ENCODE measurements at regions not wholly inside any gene's neighbourhood (a gene's known extent, or its start where the extent isn't known, plus 50 kb on each side); places are given as distances from the start of the nearest gene placed in this dataset.
A peak's percentile ranks its signal among the peaks of the same experiment; 100 is the strongest.

DNA sequence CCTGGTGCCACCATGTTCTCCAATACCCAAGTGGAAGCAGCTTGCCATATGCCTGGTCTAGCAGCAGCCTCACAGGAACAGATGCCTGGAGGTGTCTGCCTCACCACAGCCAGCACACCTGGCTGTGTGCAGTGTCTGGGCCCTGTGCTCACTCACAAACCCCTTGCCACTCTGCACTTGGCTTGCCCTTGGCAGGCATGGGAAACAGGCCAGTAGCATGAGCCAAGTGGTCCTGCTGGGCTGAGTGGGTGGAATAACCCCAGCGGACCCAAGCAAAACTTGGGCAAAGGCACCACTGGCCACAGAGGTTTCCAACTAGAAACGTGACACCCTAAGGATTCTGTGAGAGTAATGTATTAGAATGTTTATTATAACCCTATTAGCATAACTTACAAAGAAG lies 600.5 kb upstream of the GJE1 start:
- intact Hi-C loops (cut with DNase I): no loop called here
- Histone ChIP-seq H3K27ac (no peak overlapping the region), H3K9me3 (peaks cover 0 to 8% (median 0%) of the 10 kb centered on the region in 12 donors), H3K36me3 (no peaks in the 10 kb centered on the region), H3K4me1 (no peaks in the 10 kb centered on the region), H3K4me3 (no peak overlapping the region), H3K27me3 (no peaks in the 10 kb centered on the region)
- no peak for TF ChIP-seq POLR2A (IDR thresholded peaks at IDR 0.05)
- no peak for TF ChIP-seq CTCF (IDR thresholded peaks at IDR 0.05)
- DNase-seq (peak in 1 of 5 donors; percentile 12), ATAC-seq (peak in 2 of 4 donors; percentile 47 to 69)
- WGBS, 4 donors: 59 to 82% (median 78%) methylated on average over 2 of the region's 2 CpGs

DNA sequence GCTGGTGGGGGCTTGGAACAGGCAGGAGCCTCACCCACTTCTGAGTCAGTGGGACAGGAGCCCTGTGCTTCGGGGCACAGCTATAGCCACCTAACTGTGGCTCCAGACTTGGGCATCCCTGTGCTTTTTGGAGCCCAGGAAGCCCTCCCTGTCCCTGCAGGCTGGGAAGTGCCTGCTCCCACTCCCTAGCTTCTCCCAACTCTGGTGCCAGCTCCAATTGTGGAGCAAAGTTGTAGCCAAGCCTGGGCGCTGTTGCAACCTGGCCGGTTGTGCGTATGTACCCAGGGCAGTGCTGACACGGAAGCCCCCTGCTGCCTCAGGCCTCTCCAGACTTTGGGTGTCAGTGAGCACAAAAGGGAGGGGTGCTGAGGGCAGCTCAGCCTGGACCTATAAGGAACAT lies 601.7 kb upstream of the GJE1 start:
- 93 to 100% (median 95%) methylated on average over 5 of the region's 5 CpGs for WGBS, 4 donors

DNA sequence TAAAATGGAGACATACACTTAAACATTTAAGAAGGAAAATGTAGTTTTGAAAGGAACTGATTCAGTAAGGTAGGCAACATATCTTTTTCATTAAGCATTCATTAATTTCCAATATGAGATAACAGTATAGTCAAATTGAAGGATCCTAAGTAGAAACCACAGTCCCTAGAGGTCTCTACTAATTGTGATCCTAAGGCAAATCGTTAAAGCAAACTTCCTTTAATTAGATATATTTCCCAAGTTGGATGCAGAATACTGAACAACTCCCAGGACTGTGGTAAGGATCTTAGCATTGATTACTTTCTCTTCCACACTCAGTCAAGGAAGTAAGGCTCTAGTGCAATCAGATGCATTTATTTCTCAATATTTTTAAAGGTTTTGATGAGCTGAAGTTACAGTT lies 604.1 kb upstream of the GJE1 start:
- Histone ChIP-seq H3K36me3 (no peaks in the 10 kb centered on the region), H3K27ac (no peak overlapping the region), H3K9me3 (peaks cover 0 to 8% (median 0%) of the 10 kb centered on the region in 12 donors), H3K4me3 (no peak overlapping the region), H3K4me1 (no peaks in the 10 kb centered on the region), H3K27me3 (no peaks in the 10 kb centered on the region)
- no peak for TF ChIP-seq CTCF (IDR thresholded peaks at IDR 0.05)
- TF ChIP-seq POLR2A (IDR thresholded peaks at IDR 0.05): no peak
- WGBS, 4 donors: 50 to 72% (median 61%) methylated on average over 1 of the region's 1 CpG
- no peak for ATAC-seq
- intact Hi-C loops (cut with DNase I): no loop called here
- no peak for DNase-seq

More for the DNA sequence above, 601.7 kb upstream of the GJE1 start:
- intact Hi-C loops (cut with DNase I): no loop called here
- Histone ChIP-seq H3K4me3 (no peak overlapping the region), H3K27me3 (no peaks in the 10 kb centered on the region), H3K27ac (no peak overlapping the region), H3K36me3 (no peaks in the 10 kb centered on the region), H3K9me3 (peaks cover 0 to 8% (median 0%) of the 10 kb centered on the region in 12 donors), H3K4me1 (no peaks in the 10 kb centered on the region)
- no peak for ATAC-seq
- peak in 1 of 5 donors; percentile 53 for DNase-seq
- TF ChIP-seq POLR2A (IDR thresholded peaks at IDR 0.05) (no peak), CTCF (IDR thresholded peaks at IDR 0.05) (no peak)

- TF ChIP-seq POLR2A (IDR thresholded peaks at IDR 0.05): no peak
- TF ChIP-seq CTCF (IDR thresholded peaks at IDR 0.05): no peak
- no peak for DNase-seq
- Histone ChIP-seq H3K4me1 (no peaks in the 10 kb centered on the region), H3K9me3 (peaks cover 0 to 6% (median 0%) of the 10 kb centered on the region in 12 donors), H3K27me3 (no peaks in the 10 kb centered on the region), H3K27ac (no peak overlapping the region), H3K36me3 (no peaks in the 10 kb centered on the region), H3K4me3 (no peak overlapping the region)
- no peak for ATAC-seq
- intact Hi-C loops (cut with DNase I): no loop called here
- 85 to 92% (median 87%) methylated on average over 6 of the region's 6 CpGs for WGBS, 4 donors
Measured at GRCh38 chr6:141526985-141527384, 605.7 kb upstream of the GJE1 start.

Measured in heart left ventricle (tissue), 16 donors.